Peyer's patch (tissue), 4 donors: ENCODE measurements at regions not wholly inside any gene's neighbourhood (a gene's known extent, or its start where the extent isn't known, plus 50 kb on each side); places are given as distances from the start of the nearest gene placed in this dataset.

Source experiments
- DNase-seq, 3 donors: peaks; one replicate each; pipeline ENCODE4 v3.0.0-alpha.2; 2017 to 2019
- H3K27ac ChIP-seq, 4 donors: fragments of 200-600 bp; sonication (generic); one replicate each; pipeline ENCODE4 v1.5.1; 2016 to 2019
- H3K27me3 ChIP-seq, 2 donors: fragments of 200-600 bp; sonication (generic); one replicate each; pipeline ENCODE4 v1.5.1; 2019
- H3K36me3 ChIP-seq, 3 donors: fragments of 200-600 bp; sonication (generic); one replicate each; pipeline ENCODE4 v1.5.1; 2016 to 2019
- H3K4me1 ChIP-seq, 4 donors: fragments of 200-600 bp; sonication (generic); one replicate each; pipeline ENCODE4 v1.5.1; 2016 to 2019
- H3K4me3 ChIP-seq, 4 donors: fragments of 200-600 bp; sonication (generic); 1 replicate in 3 of 4; 2 replicates in 1 of 4; pipeline ENCODE4 v1.5.1; 2016 to 2019; ENCODE audit warnings: mild to moderate bottlenecking in 1 of 4
- H3K9me3 ChIP-seq, 4 donors: fragments of 200-600 bp; sonication (generic); one replicate each; pipeline ENCODE4 v1.5.1; 2016 to 2019; ENCODE audit warnings: mild to moderate bottlenecking in 1 of 4
- CTCF ChIP-seq, 6 experiments: fragments of 450-650 bp in 4 of 6; fragments of 200-600 bp in 2 of 6; sonication (generic) in 1 of 6; IDR thresholded peaks; one replicate each; pipeline ENCODE4 v1.5.1; 2017 to 2019; ENCODE audit warnings: antibody characterized with exemption in 6 of 6, mild to moderate bottlenecking in 3 of 6, moderate library complexity in 1 of 6
- POLR2A ChIP-seq, 2 donors: fragments of 450-650 bp; IDR thresholded peaks; one replicate each; pipeline ENCODE4 v1.5.1; 2017; ENCODE audit warnings: antibody characterized with exemption in 2 of 2, mild to moderate bottlenecking in 2 of 2, moderate library complexity in 2 of 2

GRCh38 chr21:36241717-36242116 lies 78.3 kb upstream of the MORC3 start:
- H3K36me3 ChIP-seq, result peaks cover 0 to 68% (median 0%) of the 10 kb centered on the region in 3 donors

GRCh38 chr21:36245115-36245514 lies 74.9 kb upstream of the MORC3 start:
- Histone ChIP-seq H3K4me1 (no peaks in the 10 kb centered on the region), H3K27me3 (no peaks in the 10 kb centered on the region), H3K9me3 (no peaks in the 10 kb centered on the region), H3K27ac (no peak overlapping the region), H3K36me3 (peaks cover 0 to 67% (median 0%) of the 10 kb centered on the region in 3 donors), H3K4me3 (no peak overlapping the region)
- TF ChIP-seq CTCF (IDR thresholded peaks at IDR 0.05), result no peak
- DNase-seq, result peak in 1 of 3 donors; percentile 38

More at GRCh38 chr21:36241717-36242116, 78.3 kb upstream of the MORC3 start:
- H3K27me3 ChIP-seq, result no peaks in the 10 kb centered on the region
- no peak overlapping the region for H3K27ac ChIP-seq
- H3K4me1 ChIP-seq, result no peaks in the 10 kb centered on the region
- TF ChIP-seq CTCF (IDR thresholded peaks at IDR 0.05), result no peak
- no peak for TF ChIP-seq POLR2A (IDR thresholded peaks at IDR 0.05)
- H3K9me3 ChIP-seq, result no peaks in the 10 kb centered on the region
- peak in 1 of 3 donors; percentile 2 for DNase-seq
- no peak overlapping the region for H3K4me3 ChIP-seq

GRCh38 chr21:36245649-36246048 lies 74.3 kb upstream of the MORC3 start:
- no peaks in the 10 kb centered on the region for H3K4me1 ChIP-seq
- H3K27ac ChIP-seq, result no peak overlapping the region
- no peaks in the 10 kb centered on the region for H3K9me3 ChIP-seq
- TF ChIP-seq POLR2A (IDR thresholded peaks at IDR 0.05), result no peak
- no peak for TF ChIP-seq CTCF (IDR thresholded peaks at IDR 0.05)
- H3K4me3 ChIP-seq, result no peak overlapping the region
- no peak for DNase-seq
- H3K36me3 ChIP-seq, result peaks cover 0 to 65% (median 0%) of the 10 kb centered on the region in 3 donors
- no peaks in the 10 kb centered on the region for H3K27me3 ChIP-seq

GRCh38 chr21:36246080-36246631 lies 73.8 kb upstream of the MORC3 start:
- H3K27ac ChIP-seq, result peak overlapping the region in 1 of 4 donors; percentile 25
- peaks cover 0 to 69% (median 0%) of the 10 kb centered on the region in 3 donors for H3K36me3 ChIP-seq
- H3K9me3 ChIP-seq, result no peaks in the 10 kb centered on the region
- peak in 1 of 3 donors; percentile 35 for DNase-seq
- TF ChIP-seq POLR2A (IDR thresholded peaks at IDR 0.05), result no peak
- TF ChIP-seq CTCF (IDR thresholded peaks at IDR 0.05), result no peak
- H3K27me3 ChIP-seq, result no peaks in the 10 kb centered on the region
- H3K4me3 ChIP-seq, result no peak overlapping the region
- H3K4me1 ChIP-seq, result no peaks in the 10 kb centered on the region

GRCh38 chr21:36247316-36248010 lies 72.5 kb upstream of the MORC3 start:
- no peak for DNase-seq
- no peak for TF ChIP-seq CTCF (IDR thresholded peaks at IDR 0.05)
- no peak for TF ChIP-seq POLR2A (IDR thresholded peaks at IDR 0.05)
- Histone ChIP-seq H3K36me3 (peaks cover 0 to 82% (median 0%) of the 10 kb centered on the region in 3 donors), H3K4me1 (no peaks in the 10 kb centered on the region), H3K27me3 (no peaks in the 10 kb centered on the region), H3K9me3 (no peaks in the 10 kb centered on the region), H3K27ac (no peak overlapping the region), H3K4me3 (no peak overlapping the region)
